Immature natural killer cell (primary cell): ENCODE measurements at regions not wholly inside any gene's neighbourhood (a gene's known extent, or its start where the extent isn't known, plus 50 kb on each side); places are given as distances from the start of the nearest gene placed in this dataset.

Experiments
- DNase-seq, 3 donors: peaks; one replicate each; pipeline ENCODE4 v3.0.0; 2022; ENCODE audit warnings: mixed read lengths in 1 of 3
- H3K27ac Mint-ChIP-seq, 6 donors: one replicate each; pipeline ENCODE4 v1.8.0; 2020; ENCODE audit warnings: mixed read lengths in 6 of 6, mild to moderate bottlenecking in 5 of 6, inconsistent platforms in 4 of 6, moderate library complexity in 3 of 6
- H3K27me3 Mint-ChIP-seq, 3 donors: one replicate each; pipeline ENCODE4 v1.8.0; 2020 to 2021; ENCODE audit warnings: low read depth in 3 of 3, mild to moderate bottlenecking in 3 of 3, mixed read lengths in 3 of 3, moderate library complexity in 3 of 3, inconsistent platforms in 1 of 3
- H3K36me3 Mint-ChIP-seq, 3 donors: one replicate each; pipeline ENCODE4 v1.8.0; 2020; ENCODE audit warnings: mixed read lengths in 3 of 3, inconsistent platforms in 2 of 3, mild to moderate bottlenecking in 2 of 3
- H3K4me1 Mint-ChIP-seq, 2 donors: one replicate each; pipeline ENCODE4 v1.8.0; 2020; ENCODE audit warnings: inconsistent platforms in 2 of 2, mild to moderate bottlenecking in 2 of 2, mixed read lengths in 2 of 2, moderate library complexity in 1 of 2
- H3K4me3 Mint-ChIP-seq, 5 donors: one replicate each; pipeline ENCODE4 v1.8.0; 2020; ENCODE audit warnings: mild to moderate bottlenecking in 5 of 5, mixed read lengths in 5 of 5, inconsistent platforms in 3 of 5, moderate library complexity in 3 of 5
- H3K9me3 Mint-ChIP-seq, 6 donors: one replicate each; pipeline ENCODE4 v1.8.0; 2020; ENCODE audit warnings: mild to moderate bottlenecking in 6 of 6, mixed read lengths in 6 of 6, inconsistent platforms in 4 of 6, moderate library complexity in 3 of 6

DNA sequence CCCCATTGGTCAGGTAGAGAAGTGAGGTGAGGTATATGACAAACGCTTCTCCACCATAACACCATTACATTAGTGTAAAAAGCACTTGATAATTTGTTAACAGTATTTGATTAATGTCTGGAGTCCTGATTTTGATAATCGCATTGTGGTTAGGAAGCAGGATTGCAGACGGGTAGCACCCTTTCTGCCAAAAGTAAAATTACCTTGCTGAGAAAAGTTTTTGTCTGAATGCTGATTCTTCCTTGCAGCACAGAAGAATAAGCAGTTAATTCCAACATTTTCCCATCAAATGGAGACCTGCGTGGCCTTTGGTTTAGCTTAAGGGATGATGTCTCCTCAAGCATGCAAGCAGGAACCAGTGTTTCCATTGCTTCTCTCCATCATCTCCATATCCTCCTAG, 1090.2 kb upstream of the TMEM132C start:
- Mint-ChIP-seq H3K36me3 (peaks cover 0 to 5% (median 0%) of the 10 kb centered on the region in 3 donors), H3K4me3 (no peak overlapping the region), H3K27ac (no peak overlapping the region), H3K27me3 (peaks cover 0 to 5% (median 2%) of the 10 kb centered on the region in 3 donors), H3K4me1 (no peaks in the 10 kb centered on the region), H3K9me3 (peaks cover 4 to 18% (median 10%) of the 10 kb centered on the region in 6 donors)
- no peak for DNase-seq

DNA sequence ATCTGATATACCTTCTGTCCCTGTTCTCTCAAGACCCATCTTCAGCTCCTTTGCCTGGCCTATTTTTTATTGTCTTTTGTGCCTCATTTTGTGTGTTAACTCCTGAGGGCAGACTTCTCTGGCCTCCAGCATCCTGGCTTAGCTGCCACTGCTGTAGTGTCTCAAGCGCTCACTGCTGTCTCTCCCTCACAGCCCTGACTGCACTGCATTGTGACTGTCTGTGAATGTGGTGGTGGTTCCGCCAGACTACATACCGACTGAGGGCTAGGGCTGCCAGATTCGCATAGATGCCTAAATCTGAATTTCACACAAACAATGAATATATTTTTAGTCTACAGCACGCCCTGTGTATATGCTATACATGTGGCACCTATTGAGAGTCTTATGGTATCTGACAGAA, 1088.9 kb upstream of the TMEM132C start:
- no peak overlapping the region for H3K27ac Mint-ChIP-seq
- H3K4me3 Mint-ChIP-seq: no peak overlapping the region
- peaks cover 4 to 18% (median 10%) of the 10 kb centered on the region in 6 donors for H3K9me3 Mint-ChIP-seq
- H3K36me3 Mint-ChIP-seq: peaks cover 0 to 5% (median 0%) of the 10 kb centered on the region in 3 donors
- H3K27me3 Mint-ChIP-seq: peaks cover 0 to 7% (median 2%) of the 10 kb centered on the region in 3 donors
- no peaks in the 10 kb centered on the region for H3K4me1 Mint-ChIP-seq
- no peak for DNase-seq

GRCh38 chr12:127178463-127178862, 1088.5 kb upstream of the TMEM132C start:
- DNase-seq: no peak
- Mint-ChIP-seq H3K4me3 (no peak overlapping the region), H3K36me3 (peaks cover 0 to 5% (median 0%) of the 10 kb centered on the region in 3 donors), H3K27me3 (peaks cover 0 to 7% (median 2%) of the 10 kb centered on the region in 3 donors), H3K27ac (no peak overlapping the region), H3K4me1 (no peaks in the 10 kb centered on the region), H3K9me3 (peaks cover 4 to 18% (median 10%) of the 10 kb centered on the region in 6 donors)

GRCh38 chr12:127179176-127179575, 1087.8 kb upstream of the TMEM132C start:
- Mint-ChIP-seq H3K9me3 (peaks cover 4 to 18% (median 10%) of the 10 kb centered on the region in 6 donors), H3K27me3 (peaks cover 0 to 9% (median 2%) of the 10 kb centered on the region in 3 donors), H3K4me3 (no peak overlapping the region), H3K4me1 (no peaks in the 10 kb centered on the region), H3K36me3 (peaks cover 0 to 5% (median 2%) of the 10 kb centered on the region in 3 donors), H3K27ac (no peak overlapping the region)
- no peak for DNase-seq

DNA sequence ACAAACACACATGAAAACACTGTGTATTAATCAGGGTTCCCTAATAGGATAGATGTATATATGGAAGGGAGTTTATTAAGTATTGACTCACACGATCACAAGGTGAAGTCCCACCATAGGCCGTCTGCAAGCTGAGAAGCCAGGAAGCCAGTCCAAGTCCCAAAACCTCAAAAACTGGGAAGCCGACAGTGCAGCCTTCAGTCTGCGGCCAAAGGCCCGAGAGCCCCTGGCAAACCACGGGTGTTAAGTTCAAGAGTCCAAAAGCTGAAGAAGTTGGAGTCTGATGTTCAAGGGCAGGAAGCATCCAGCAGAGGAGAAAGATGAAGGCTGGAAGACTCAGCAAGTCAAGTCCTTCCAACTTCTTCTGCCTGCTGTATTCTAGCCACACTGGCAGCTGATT, 1085.0 kb upstream of the TMEM132C start:
- H3K4me3 Mint-ChIP-seq: no peak overlapping the region
- no peak for DNase-seq
- no peaks in the 10 kb centered on the region for H3K4me1 Mint-ChIP-seq
- H3K27ac Mint-ChIP-seq: no peak overlapping the region
- peaks cover 0 to 5% (median 3%) of the 10 kb centered on the region in 3 donors for H3K36me3 Mint-ChIP-seq
- peaks cover 3 to 15% (median 9%) of the 10 kb centered on the region in 6 donors for H3K9me3 Mint-ChIP-seq
- H3K27me3 Mint-ChIP-seq: peaks cover 0 to 11% (median 2%) of the 10 kb centered on the region in 3 donors

DNA sequence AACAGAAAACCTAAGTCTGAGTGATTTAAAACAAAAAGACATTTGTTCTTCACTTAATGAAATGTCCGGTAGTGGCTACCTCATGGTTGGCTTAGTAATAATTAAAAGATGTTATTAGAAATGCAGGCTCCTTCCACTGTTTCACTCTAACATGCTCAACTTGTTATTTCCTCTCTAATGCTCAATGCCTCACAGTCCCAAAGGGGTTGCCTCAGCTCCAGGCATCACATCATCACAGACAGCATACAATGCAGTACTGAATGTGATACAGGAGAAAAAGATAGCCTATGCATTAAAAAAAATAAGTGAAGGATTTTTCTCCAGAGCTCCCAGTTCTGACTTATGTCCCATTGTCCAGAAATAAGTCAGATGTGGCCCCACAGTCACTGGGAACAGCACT, 1077.0 kb upstream of the TMEM132C start:
- no peak for DNase-seq
- Mint-ChIP-seq H3K4me3 (no peak overlapping the region), H3K27ac (no peak overlapping the region), H3K9me3 (peaks cover 0 to 9% (median 0%) of the 10 kb centered on the region in 6 donors), H3K36me3 (no peaks in the 10 kb centered on the region), H3K4me1 (no peaks in the 10 kb centered on the region), H3K27me3 (peaks cover 3 to 5% (median 3%) of the 10 kb centered on the region in 3 donors)

GRCh38 chr12:127191129-127191528, 1075.8 kb upstream of the TMEM132C start:
- Mint-ChIP-seq H3K27me3 (peaks cover 3 to 6% (median 5%) of the 10 kb centered on the region in 3 donors), H3K36me3 (no peaks in the 10 kb centered on the region), H3K9me3 (peaks cover 0 to 9% (median 0%) of the 10 kb centered on the region in 6 donors), H3K27ac (no peak overlapping the region), H3K4me3 (no peak overlapping the region), H3K4me1 (no peaks in the 10 kb centered on the region)
- no peak for DNase-seq

- H3K9me3 Mint-ChIP-seq: peaks cover 0 to 8% (median 0%) of the 10 kb centered on the region in 6 donors
- H3K36me3 Mint-ChIP-seq: peaks cover 0 to under 1% (median 0%) of the 10 kb centered on the region in 3 donors
- H3K27me3 Mint-ChIP-seq: peaks cover 5 to 6% (median 5%) of the 10 kb centered on the region in 3 donors
- H3K27ac Mint-ChIP-seq: no peak overlapping the region
- no peaks in the 10 kb centered on the region for H3K4me1 Mint-ChIP-seq
- no peak overlapping the region for H3K4me3 Mint-ChIP-seq
- DNase-seq: no peak
These were observed 1074.6 kb upstream of the TMEM132C start for GRCh38 chr12:127192391-127192790.

GRCh38 chr12:127193341-127193740, 1073.6 kb upstream of the TMEM132C start:
- Mint-ChIP-seq H3K36me3 (peaks cover 0 to 2% (median 0%) of the 10 kb centered on the region in 3 donors), H3K27me3 (peaks cover 5 to 7% (median 5%) of the 10 kb centered on the region in 3 donors), H3K9me3 (peaks cover 0 to 5% (median 0%) of the 10 kb centered on the region in 6 donors), H3K27ac (no peak overlapping the region), H3K4me3 (no peak overlapping the region), H3K4me1 (no peaks in the 10 kb centered on the region)
- DNase-seq: no peak

DNA sequence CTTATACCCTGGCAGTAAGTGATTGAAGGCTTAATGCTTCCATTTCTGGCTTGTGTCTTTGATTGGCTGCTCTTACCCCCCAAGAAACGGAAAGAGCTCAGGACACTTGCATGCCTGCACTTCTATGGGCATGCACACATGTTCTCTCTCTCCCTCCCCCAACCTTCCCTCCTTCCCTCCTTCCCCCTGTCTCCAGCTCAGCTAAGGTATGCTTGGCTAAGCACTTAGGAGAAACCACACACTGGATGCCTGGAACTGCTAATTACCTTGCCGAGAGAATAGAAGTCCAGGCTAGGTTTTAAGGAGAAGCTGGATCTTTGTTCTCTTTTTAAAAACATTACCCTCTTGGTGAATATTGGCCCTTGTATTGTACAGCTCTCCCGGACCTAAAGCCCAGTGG, 1072.8 kb upstream of the TMEM132C start:
- Mint-ChIP-seq H3K9me3 (peaks cover 0 to 5% (median 0%) of the 10 kb centered on the region in 6 donors), H3K27me3 (peaks cover 5 to 9% (median 5%) of the 10 kb centered on the region in 3 donors)
- no peak for DNase-seq

DNA sequence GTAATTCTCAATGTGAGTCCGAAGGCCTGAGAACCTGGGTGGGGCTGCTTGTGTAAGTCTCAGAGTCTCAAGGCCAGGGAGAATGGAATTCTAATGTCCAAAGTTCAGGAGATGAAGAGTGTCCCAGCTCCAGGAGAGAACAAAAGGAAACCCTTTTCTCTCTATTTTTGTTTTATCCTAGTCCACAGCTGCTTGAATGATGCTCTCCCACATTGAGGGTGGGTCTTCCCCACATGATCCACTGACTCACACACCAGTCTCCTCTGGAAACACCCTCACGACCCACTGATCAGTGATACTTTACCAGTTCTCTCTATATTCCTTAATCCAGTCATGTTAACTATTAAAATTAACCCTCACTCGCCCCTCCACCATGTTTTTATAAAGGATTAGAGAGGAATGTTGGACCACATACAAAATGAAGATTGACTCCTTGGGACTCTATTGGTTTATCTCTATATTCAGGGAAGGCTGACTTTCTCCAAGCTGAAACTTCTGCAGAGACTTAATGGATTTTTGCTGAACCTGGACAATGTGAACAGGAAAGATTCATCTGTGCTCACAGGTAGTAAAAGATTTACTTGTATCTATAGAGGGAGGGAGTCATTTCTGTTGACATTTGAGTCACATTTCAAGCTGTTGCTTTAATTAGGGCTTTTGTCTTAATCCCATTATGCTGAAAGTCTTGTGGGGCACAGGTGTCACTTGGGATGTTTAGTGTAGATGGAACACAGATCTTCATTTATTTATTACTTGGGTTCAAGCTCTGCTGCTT, 1061.0 kb upstream of the TMEM132C start:
- H3K27ac Mint-ChIP-seq: no peak overlapping the region
- peaks cover 0 to 4% (median 3%) of the 10 kb centered on the region in 3 donors for H3K27me3 Mint-ChIP-seq

More for the DNA sequence above, 1072.8 kb upstream of the TMEM132C start:
- Mint-ChIP-seq H3K4me1 (no peaks in the 10 kb centered on the region), H3K4me3 (no peak overlapping the region), H3K27ac (no peak overlapping the region), H3K36me3 (peaks cover 0 to 4% (median 2%) of the 10 kb centered on the region in 3 donors)

DNA sequence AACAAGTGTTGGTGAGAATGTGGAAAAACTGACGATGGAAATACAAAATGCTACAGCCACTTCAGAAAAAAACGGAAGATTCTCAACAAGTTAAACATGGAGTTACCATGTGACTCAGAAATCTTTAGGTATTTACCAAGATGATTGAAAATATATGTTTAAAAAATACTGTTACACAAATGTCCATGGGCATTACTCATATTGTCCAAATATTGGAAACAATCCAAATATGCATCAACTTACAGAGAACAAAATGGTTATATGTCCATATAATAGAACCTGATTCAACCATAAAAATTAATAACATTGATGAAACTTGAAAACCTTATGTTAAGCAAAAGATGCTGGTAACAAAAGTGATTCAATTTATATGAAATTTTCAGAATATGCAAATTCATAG, 1057.7 kb upstream of the TMEM132C start:
- Mint-ChIP-seq H3K9me3 (peaks cover 0 to 2% (median 0%) of the 10 kb centered on the region in 6 donors), H3K4me3 (no peak overlapping the region), H3K27ac (no peak overlapping the region), H3K27me3 (peaks cover 0 to 6% (median 5%) of the 10 kb centered on the region in 3 donors), H3K36me3 (peaks cover 0 to 3% (median 0%) of the 10 kb centered on the region in 3 donors), H3K4me1 (no peaks in the 10 kb centered on the region)
- DNase-seq: no peak

More for the DNA sequence above, 1061.0 kb upstream of the TMEM132C start:
- DNase-seq: no peak
- Mint-ChIP-seq H3K36me3 (no peaks in the 10 kb centered on the region), H3K4me3 (no peak overlapping the region), H3K4me1 (no peaks in the 10 kb centered on the region), H3K9me3 (peaks cover 0 to 2% (median 0%) of the 10 kb centered on the region in 6 donors)

- no peak for DNase-seq
- Mint-ChIP-seq H3K4me1 (no peaks in the 10 kb centered on the region), H3K4me3 (no peak overlapping the region), H3K36me3 (peaks cover 0 to 3% (median 0%) of the 10 kb centered on the region in 3 donors), H3K9me3 (peaks cover 0 to 2% (median 0%) of the 10 kb centered on the region in 6 donors), H3K27ac (no peak overlapping the region), H3K27me3 (peaks cover 0 to 5% (median 3%) of the 10 kb centered on the region in 3 donors)
These were observed 1052.8 kb upstream of the TMEM132C start for GRCh38 chr12:127214186-127214585.

- Mint-ChIP-seq H3K27me3 (peaks cover 5 to 6% (median 6%) of the 10 kb centered on the region in 3 donors), H3K27ac (no peak overlapping the region), H3K4me3 (no peak overlapping the region), H3K9me3 (peaks cover 0 to 7% (median 0%) of the 10 kb centered on the region in 6 donors), H3K4me1 (no peaks in the 10 kb centered on the region), H3K36me3 (no peaks in the 10 kb centered on the region)
- no peak for DNase-seq
These were observed 1044.0 kb upstream of the TMEM132C start for GRCh38 chr12:127223011-127223410.
